ENCODE measurements at regions not wholly inside any gene's neighbourhood (a gene's known extent, or its start where the extent isn't known, plus 50 kb on each side); places are given as distances from the start of the nearest gene placed in this dataset.
"Not testable (repeated sequence)": the region's sequence is repeated elsewhere in the genome, so short reads cannot be mapped to it uniquely, and the experiment has no call there.

DNA sequence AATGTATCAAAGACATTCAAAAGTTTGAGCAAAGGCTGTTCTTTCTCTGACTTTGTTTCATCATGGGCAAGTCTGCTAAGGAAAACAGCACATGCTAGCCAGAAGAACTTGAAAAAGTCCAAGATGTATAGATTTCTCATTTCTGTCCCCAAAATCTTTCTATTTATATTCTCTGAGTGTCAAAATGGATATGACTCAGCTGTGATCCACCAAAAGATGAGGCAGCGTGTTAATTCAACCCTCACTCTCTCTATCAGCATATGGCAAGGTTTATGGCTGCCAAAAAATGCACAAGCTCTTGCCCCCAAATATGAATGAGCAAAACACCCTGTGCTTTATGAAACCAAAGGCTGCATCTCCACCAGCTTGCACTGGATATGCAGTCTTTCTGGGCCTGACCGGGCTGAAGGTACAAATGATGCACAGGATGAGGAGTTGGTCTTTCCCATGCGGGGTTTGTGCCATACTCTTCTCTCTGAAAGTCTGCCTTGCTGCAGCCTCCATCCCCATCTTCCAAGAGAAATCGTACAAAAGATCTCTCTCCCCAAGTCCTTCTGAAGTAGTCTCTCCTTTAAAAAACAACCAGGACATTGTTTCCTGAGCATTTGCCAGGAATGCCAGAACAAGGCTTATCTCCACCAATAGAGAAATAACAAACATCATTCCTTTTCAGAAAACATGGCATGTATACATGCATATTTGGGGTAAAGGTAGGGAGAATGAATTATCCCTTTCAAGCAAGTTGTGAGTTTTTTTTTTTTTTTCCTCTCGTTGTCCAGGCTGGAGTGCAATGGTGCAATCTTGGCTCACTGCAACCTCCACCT is 203.4 kb downstream of the TMX1 start:
- DNase-seq (ENCODE audit: low read depth in 2 of 2): no peak

DNA sequence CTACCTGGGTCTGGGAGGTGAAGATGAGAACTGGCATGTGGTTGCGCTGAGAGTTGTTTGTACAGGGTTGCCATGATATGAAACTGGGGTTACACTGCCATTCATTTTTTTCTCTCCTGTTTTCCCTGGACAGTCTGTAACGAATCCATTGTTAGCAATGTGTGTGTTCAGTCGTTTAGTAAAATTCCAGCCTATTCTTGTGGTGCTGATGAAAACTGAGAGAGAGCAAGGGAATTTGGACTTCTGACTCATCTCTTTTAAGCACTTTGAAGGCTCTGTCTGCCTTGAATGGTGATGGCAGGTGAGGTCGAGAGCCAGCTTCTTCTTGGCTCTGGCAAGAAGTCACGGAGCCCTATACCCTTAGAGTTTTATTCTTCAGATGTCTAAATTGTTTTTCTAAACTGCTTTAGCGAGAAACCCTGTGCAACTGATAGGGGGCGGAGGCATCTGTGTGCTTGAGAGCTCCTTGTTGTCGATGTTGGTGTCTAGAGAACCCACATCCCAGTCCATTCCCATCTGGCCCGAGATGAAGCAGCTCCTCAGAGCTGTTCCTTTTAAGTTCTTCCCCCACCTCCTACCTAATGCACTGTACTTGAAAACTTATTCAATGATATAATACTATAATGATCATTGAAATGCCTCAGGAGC is 204.4 kb downstream of the TMX1 start:
- no peak for DNase-seq (ENCODE audit: low read depth in 2 of 2)

DNA sequence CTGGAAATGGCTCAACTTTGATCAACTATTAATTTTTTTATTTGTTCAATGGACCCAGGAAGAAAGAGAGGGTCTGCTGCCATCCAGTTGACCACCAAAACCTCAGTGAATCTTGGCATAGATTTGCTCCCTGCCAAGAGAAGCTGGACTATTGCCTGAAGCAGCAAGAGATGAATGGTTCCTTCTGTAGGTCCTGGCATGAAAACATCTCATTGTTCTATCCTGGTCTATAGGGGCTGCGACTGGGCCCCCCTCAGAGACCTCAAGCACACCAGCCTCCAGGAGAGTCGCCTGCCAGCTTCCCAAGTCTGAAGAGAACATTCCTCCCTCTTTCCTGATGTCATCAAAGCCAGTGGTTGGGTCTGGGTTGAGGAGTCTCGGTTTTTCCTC is 204.9 kb downstream of the TMX1 start:
- DNase-seq (ENCODE audit: low read depth in 2 of 2): no peak

DNA sequence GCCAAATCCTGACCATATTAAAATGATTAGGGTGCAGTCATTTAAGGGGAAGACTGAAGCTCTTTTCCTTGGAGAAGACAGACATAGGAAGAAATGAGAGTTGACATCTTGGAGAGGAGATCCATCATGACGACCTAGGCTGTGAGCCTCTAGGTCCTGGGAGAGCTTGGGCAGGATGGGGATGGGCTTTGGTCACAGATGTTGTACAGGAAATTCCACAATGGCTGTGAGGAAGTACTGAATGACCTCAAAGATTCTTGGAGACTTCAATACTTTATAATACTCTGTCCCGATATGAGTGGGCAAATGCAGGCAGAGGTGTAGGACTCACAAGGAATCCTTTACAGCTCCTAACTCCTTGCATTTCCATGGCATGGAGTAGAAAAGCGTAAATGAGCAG is 204.9 kb upstream of the FRMD6 start:
- DNase-seq (ENCODE audit: low read depth in 2 of 2): peak in 1 of 2 donors; percentile 88

DNA sequence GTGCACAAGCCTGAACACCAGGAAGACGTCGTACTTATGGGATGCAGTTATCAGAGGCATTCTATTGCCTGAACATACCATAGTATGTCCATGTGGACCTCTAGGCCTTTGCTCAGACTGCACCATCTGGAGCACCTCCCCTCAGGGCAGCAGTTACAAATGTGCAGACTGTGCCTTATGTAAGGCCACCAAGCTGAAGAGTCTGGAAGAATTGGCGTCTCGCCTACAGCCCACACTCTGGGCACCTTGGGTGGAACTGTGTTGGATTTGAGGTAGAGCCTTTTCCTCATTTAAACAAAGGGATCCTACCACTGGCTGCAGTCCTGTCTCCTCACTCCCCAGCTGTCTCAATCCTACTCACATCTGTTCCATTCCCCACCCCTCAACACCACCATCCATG is 204.3 kb upstream of the FRMD6 start:
- no peak for DNase-seq (ENCODE audit: low read depth in 2 of 2)

DNA sequence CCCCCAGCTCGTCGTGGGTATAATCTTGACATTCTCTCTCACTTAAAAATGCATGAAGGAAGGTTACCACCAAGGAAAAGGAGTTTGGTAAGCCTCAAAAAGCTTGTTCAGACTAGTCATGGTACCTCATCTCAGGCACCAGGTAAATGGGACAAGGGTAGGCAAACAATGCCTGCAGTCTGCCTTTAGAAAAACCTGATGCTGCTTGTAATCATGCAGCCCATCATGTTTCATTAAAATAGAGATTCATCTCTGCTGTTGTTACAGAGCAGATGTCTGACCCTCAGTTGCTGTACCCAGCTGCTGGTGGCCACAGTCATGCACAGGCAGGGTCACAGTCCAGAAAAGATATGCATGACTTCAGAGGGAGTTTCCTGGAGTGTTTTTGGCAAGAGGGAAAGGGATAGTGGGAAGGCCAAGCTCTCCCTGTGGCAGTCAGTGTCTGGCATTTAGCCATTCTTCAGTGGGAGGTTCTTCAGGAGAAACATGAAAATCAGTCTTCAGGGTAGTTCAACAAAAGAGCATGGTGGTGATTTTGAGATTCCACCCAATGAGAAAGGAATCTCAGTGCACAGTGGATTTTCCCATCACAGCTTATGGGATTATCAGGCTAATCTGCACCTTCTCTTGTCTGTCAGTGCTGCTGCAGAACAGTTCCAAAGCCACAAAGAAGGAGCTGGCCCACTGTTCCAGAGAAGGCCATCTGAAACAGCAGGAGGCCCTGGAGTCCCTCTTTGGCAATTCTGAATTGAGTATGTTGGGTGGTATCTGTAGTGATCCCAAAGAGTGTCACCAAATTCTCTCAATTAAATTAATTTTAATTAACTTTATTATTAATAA is 202.7 kb upstream of the FRMD6 start:
- DNase-seq (ENCODE audit: low read depth in 2 of 2): peak; percentile 83 to 88

DNA sequence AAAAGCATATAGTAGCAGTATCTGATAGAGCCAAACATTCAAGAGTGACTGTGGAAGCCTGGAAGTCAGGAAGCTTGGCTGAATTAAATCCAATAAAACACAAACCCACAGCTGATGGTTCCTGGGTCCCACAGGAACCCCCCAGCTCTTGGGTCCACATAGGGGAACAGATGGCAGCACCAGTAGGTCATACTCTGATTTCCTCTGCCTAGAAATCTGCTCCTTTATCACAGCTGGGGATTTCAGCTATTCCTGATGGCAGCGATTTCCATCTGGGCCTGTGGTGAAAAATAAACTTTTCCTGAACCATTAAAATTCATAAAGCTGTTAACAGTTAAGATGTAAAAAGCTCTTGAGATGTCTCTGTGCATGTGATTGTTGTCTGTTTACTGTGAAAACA is 202.0 kb upstream of the FRMD6 start:
- no peak for DNase-seq (ENCODE audit: low read depth in 2 of 2)

DNA sequence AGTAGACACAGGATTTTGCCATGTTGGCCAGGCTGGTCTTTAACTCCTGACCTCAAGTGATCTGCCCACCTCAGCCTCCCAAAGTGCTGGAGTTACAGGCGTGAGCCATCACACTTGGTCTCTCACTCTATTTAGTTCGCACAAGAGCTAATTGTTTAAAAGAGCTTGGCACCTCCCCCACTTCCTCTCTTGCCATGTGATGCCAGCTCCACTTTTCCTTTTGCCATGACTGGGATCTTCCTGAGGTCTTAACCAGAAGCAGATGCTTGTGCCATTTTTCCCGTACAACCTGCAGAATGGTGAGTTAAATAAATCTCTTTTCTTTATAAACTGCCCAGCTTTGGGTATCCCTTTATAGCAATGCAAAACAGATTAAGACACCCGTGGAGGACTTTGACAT is 200.1 kb upstream of the FRMD6 start:
- DNase-seq (ENCODE audit: low read depth in 2 of 2): peak; percentile 25 to 51

DNA sequence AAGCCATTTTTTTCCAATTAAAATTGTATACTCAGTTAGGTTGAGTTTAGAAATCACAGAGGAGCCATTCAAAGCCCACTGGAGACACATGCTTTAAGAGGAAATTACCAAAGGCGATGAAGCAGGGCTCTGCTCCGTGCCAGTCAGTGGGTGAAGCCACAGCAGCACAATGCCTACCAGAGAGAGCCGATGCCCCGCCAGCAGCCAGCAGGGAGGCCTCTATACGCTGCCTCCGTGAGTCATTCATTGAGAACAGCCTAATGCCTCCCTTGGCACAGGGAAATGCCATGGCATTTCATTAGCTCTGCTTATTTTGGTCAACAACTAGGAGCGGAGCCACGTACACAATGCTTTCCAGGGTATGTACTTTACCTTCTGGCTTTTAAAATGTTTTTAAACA is 197.8 kb upstream of the FRMD6 start:
- DNase-seq (ENCODE audit: low read depth in 2 of 2): peak in 1 of 2 donors; percentile 73

DNA sequence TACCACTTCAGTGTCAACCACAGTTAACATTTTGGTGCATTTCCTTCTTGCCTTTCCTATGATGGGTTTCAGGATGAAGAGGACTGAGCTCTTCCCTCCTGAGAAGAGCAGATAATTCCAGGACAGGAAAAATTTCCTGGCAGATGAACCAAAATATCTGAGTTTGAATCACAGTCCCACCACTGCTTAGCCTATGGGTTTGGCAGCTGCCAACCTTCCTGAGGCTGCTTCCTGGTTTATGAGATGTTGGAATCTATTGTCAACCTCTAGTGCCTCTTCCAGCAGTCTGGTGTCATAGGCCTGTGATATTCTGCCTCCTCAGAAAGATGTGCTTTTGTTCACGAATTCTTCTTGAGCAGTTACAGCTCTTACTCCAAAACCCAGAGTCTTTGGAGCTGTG is 197.4 kb upstream of the FRMD6 start:
- DNase-seq (ENCODE audit: low read depth in 2 of 2): peak; percentile 51 to 71

DNA sequence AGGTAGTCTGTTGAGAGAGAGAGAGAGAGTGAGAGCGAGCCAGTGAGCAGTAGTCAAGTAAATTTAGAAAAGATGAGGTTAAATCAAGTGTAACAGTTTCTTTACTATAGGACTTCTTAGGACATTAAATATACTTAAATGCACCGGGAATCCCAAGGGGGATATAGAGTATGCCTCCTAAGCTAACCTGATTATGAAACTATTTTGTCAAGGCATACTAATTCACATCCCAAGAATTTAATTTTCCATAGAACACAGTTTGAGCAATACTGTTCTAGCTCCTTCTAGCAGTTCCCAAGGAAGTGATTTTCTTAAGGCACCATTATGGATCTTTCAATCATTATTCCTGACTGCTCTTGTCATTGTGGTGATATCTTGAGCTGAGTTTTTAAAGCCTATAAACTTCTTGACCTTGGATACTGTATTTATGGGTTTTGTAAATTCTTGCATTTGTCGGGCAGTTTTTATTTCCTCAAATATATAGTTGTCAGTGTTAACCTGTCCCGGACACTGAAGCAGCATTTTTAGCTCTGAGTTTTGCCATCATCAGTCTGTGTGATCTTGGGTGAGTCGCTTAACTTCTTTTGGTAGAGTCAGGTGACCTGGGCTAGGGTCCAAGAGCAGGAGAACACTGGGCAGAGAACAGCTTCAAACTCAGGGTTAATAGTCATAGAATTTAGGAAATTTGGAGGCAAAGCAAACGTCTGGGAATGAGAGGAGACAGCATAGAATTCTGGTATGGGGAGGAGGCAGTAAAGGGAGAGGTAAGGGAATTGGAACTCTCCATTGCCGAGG is 196.5 kb upstream of the FRMD6 start:
- no peak for DNase-seq (ENCODE audit: low read depth in 2 of 2)

DNA sequence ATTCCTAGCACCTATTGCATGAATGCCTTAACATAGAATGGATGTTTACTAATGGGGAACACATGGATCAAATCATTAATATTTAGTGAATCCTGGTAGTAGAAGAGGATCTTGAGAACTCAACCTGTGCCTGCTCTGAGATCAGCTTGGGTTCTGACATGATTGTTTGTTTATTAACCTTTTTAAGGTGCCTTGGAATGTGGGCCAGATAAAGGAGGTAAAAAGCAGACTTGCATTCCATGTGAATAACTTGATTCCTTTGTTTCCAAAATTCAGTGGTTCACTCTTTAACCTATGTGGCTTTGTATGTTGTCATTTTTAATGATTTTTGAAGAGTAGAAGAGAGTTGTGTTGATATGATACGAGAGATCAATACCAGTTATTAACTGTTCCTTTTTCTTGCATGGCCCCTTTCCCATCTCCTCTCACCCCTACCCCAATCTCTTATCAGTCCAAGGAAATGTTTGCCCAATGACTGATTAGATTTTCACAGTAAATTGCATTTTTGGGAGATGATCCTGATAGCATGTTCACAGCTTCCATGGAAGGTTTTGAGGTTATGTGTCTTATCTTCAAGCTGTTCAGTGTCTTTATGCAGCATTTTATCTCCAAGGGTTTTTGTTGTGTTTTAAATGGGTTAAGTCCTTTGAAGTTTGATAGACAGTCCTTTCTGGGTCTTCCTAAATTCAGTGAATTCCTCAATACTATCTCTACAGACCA is 193.7 kb upstream of the FRMD6 start:
- DNase-seq (ENCODE audit: low read depth in 2 of 2): no peak

DNA sequence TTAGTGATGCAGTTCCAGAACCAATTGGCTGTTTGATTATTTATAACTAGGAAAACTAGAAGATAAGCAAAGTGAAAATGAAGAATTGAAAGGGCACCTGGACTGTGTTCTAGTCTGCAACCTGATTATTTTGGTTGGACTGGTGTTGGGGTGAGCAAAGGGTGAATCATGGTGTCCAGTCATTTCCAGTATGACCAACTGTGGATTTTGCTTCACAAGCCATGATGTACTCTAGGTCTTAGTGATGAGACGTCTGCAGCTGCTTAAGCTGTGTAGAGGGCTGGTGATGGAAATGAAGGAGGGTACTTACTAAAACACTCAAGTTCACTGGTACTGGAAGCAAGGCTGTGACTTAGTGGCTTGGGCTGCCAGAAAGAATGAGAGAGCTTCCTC is 193.2 kb upstream of the FRMD6 start:
- peak in 1 of 2 donors; percentile 88 for DNase-seq (ENCODE audit: low read depth in 2 of 2)

DNA sequence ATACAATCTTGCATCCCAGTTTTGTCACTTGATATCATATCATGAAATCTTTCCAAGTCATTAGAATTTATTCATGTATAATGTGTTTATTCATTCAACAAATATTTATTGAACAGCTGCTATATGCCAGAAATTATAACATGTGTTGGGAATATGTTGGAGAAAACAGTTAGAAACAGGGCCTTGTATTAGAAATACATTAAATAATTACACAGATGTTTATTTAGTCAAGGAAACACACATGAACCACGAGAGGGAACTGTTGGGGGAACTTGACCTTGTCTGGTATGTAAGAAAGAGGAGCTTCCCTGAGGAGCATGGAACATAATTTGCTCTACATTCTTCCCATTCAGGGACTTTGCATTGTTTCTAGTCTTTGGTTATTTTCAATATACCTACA is 191.7 kb upstream of the FRMD6 start:
- no peak for DNase-seq (ENCODE audit: low read depth in 2 of 2)

DNA sequence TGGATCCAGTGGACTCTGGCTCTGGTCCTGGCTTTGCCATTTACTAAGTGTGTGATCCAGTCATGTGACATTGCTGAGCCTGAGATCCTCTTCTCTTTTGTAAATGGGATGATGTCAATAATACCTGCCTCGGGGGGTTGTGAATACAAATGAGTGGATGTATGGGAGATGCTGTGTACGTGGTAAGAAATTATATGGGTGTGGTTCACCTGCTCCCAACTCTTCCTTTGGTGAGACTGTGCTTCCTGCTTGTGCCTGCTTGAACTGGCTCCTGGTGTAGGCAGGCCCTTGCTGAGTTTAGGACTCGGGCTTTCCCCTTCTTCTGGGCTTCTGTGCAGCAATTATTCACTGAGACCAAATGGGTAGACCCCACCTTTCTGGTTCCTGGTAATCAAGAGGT is 189.5 kb upstream of the FRMD6 start:
- DNase-seq (ENCODE audit: low read depth in 2 of 2): no peak

DNA sequence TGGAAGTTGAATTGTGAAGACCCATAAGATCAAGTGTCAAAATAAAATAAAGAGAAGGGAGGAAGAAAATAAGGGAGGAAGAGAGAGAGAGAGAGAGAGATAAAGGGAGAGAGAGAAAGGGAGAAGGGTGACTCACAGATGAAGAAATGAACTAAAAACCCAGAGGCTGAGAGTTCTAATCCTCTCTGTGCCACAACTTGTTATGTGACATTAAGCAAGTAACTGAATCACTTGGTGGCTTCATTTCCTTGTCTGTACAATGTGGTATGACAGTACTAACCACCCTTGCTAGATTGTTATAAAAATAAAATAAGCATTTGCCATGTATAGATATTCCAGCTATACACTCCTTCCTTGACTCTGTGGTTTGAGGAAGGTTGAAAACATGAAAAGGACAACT is 189.0 kb upstream of the FRMD6 start:
- no peak for DNase-seq (ENCODE audit: low read depth in 2 of 2)

DNA sequence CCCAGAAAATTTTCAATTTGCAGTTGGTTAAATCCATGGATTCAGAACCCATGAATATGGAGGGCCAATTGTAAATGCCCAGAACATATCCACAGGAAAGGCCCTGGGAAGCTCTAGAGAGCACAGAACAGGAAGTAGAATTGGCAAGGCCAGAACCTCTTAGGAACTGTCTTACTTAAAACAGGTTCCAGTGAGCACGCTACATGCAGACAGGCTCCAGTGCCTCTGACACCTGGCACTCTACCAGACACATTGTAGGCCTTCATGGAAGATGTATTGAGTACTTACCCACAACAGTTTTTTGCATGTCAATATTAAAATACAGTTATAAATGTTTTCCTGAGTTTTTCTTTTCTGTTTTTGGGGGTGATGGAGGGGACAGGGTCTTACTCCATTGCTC is 188.2 kb upstream of the FRMD6 start:
- DNase-seq (ENCODE audit: low read depth in 2 of 2): no peak

DNA sequence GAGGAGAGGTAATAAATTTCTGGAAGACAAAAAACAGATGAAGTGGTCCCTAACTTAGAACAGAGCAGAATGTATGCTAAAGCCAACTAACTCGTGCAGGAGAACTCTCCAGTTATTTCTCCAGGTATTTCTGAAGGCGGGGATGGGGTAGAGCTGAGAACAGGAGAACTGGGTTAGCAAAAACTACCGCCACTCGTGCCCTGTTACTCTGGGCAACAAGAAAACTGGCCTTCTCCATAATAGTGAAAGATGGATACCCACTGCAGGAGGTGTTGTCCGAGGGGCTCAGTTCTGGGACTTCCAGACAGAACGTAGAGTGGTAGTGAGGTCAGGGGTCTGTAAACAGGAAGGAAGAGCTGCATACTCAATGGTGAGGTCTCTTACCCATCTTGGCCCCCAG is 187.3 kb upstream of the FRMD6 start:
- DNase-seq (ENCODE audit: low read depth in 2 of 2): no peak

DNA sequence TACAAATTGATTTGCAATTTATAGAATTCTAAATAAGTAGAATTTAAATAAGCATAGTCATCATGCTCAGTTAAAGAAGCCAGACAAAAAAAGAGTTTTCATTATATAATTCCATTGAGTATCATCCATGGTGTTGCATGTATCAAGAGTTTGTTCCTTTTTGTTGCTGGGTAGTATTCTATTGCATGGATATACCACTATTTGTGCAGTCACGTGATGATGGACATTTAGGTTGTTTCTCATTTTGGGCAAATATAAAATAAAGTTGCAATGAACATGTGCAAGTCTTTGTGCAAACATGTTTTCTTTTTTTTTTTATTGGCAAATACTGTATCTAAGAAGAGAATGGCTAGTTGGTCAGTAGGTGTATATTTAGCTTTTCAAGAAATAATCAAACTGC is 186.2 kb upstream of the FRMD6 start:
- DNase-seq (ENCODE audit: low read depth in 2 of 2): no peak

DNA sequence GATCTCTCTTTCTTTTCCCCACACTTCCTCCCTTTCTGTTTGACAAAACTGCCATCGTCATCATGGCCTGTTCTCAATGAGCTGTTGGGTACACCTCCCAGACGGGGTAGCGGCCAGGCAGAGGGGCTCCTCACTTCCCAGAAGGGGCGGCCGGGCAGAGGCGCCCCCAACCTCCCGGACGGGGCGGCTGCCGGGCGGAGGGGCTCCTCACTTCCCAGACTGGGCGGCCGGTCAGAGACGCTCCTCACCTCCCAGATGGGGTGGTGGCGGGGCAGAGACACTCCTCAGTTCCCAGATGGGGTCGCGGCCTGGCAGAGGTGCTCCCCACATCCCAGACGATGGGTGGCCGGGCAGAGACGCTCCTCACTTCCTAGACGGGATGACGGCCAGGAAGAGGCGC is 184.3 kb upstream of the FRMD6 start:
- DNase-seq (ENCODE audit: low read depth in 2 of 2): not testable (repeated sequence)

DNA sequence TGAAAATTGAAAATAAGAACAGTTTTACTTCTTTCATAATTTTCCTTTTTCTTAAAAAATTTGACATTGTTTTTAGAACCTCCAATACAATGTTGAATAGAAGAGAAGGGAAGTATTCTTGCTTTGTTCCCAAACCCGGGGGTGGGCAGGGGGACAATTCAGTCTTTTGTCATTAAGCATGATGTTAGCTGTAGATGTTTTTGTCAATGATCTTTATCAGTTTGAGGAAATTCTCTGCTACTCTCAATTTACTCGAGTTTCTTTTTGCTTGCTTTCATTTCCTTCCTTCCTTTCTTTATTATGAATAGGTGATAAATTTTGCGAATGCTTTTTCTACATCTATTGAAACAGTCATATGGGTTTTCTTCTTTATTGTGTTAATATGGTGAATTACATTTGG is 183.2 kb upstream of the FRMD6 start:
- DNase-seq (ENCODE audit: low read depth in 2 of 2): peak in 1 of 2 donors; percentile 48
